ENCODE measurements at regions not wholly inside any gene's neighbourhood (a gene's known extent, or its start where the extent isn't known, plus 50 kb on each side); places are given as distances from the start of the nearest gene placed in this dataset.

DNA sequence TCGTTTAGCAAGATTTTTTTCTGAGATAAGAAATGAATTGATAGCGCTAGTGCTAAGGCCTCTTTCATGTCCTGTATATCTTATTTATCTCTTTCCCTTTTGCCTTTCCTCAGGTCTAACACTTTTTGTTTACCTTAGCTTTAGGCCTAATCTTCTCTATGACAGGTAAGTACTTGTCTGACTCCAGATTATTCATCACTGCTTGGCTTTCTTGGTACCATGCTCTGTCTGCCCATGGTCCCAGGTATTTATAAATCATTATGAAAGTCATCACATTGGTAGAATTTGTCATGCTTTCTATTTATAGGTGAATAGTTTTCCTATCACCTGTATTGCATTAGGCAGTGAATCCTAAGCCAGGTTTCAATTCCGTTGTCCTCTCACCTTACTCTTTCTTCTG is 99.5 kb upstream of the CTSO start:
- FAIRE-seq, result no peak

DNA sequence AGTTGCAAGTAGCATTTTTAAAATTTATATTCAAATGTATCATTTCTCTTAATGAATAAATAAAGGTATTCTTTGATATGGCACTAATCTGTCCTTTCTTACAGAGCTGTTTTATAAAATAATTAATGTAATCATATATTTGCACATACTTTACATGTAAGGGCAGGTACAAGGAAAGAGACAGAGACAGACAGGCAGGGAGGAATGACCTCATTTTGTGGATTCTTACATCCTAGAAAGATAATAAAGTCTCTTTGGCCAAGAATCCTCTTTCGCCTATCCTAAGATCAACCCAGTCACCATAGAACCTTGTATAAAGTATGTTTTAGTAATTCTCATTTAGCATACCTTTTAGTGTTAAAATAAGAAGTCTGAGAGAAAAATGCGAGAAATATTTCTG is 98.5 kb upstream of the CTSO start:
- FAIRE-seq, result no peak

DNA sequence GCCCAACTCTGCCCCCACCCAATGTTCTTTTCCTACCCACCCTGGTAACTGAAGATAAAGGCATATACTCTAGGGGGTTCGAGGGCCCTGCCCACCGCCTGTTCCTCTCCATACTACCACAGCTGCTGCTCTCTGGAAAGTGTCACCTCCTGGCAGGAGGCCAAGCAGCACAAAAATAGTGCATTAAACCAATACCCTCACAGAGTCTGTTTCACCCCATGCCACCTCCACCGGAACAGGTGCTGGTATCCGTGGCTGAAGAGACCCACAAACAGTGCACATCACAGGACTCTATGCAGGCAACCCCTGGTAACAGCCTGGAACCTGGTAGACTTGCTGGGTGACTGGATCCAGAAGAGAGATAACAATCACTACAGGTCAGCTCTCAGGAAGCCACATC is 85.1 kb upstream of the CTSO start:
- no peak for FAIRE-seq

DNA sequence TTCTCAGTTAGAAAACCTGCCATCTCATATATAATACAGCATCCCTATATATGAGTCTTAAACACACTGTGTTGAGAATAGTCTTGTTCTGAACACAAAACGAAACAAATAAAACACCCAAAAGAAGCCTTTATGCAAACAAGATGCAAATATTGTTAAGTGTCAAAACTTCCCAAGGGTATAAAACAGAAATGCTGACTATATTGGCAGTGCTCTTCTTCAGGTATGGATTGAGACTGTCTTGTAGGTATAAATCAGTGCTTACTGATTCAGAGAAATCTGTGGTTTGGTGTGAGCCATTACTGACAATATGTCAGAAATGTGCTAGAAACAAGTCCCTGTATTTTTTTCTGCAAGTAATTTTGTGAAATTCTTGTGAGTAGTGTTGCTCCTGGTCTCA is 82.8 kb upstream of the CTSO start:
- no peak for FAIRE-seq

DNA sequence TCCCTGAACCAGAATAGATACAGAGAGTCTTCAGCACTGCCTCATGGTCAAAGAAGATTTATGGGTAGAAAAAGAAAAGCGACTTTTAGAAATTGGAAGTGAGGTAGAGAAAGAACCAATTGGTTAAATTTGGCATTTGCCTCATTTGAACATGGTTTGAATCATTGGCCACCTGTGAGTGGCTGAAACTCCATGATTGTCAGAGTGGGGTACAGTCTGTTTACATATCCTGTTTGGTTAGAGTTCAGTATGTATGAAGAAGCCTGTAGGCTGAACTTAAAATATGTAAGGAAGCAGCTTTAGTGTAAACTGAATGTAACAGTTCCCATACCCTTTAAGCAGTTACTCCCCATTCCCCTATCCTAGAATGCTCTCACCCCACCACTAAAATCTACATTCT is 76.0 kb upstream of the CTSO start:
- no peak for FAIRE-seq

DNA sequence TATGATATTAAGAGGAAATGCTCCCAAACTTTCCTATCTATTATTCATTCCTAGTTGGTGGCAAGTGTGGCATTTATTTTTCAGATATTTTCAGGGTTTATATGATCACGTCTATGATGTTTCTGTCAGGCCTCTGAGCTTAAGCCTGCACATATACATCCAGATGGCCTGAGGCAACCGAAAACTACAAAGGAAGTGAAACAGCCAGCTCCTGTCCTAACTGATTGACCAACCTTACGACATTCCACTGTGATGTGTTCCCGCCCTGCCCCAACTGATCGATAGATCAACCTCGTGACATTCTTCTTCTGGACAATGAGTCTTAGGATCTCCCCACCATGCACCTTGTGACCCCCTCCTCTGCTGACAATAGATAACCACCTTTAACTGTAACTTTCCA is 67.6 kb upstream of the CTSO start:
- FAIRE-seq, result no peak

DNA sequence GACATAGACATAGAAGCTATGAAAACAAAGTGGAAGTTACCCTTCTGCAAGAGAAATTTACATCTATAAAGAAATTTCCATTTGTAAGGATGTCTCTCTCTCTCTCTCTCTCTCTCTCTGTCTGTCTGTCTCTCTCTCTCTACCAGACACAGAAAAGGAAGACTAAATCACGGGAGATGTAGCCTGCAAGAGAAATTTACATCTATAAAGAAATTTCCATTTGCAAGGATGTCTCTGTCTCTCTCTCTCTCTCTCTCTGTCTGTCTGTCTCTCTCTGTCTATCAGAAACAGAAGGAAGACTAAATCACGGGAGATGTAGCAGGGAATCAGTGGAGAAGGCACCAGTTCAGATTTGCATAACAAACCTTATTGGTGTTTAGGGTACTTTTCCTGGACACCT is 65.6 kb upstream of the CTSO start:
- FAIRE-seq, result no peak

DNA sequence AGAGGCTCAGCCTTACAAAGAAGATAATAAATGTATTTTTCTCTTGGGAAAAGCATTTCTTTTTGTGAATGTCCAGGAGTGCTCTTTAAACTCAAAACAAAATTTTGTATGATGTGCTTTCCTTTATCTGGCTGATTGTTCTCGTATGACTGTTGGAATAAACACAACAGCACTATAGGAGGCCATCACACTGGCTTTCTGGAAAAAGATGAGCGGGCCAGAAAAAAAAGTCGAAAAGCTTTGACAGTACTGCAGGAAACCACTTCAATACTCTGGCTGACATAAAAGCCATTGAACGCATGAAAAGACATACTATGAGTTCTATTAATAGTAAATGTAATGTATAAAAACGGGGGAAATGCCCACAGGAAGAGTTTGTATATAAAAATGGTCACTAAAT is 64.7 kb upstream of the CTSO start:
- no peak for FAIRE-seq

DNA sequence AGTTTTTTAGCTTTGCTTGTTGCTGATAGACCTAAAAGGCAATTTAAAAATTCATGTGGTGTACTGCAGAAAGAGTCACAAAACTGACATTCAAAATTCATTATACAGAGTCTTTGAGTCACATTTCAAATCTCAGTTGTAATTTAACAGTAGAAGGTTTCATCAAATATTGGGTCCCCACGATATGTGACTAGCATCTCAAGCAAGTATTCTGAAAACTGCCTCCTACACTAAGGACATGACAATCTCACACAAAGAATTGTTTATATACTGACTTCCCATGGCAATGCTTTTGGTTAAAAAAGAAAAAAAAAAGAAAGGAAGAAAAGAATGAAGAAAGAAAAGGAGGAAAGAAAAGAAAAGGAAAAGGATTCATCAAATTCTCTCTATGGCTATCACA is 62.1 kb upstream of the CTSO start:
- FAIRE-seq, result no peak

DNA sequence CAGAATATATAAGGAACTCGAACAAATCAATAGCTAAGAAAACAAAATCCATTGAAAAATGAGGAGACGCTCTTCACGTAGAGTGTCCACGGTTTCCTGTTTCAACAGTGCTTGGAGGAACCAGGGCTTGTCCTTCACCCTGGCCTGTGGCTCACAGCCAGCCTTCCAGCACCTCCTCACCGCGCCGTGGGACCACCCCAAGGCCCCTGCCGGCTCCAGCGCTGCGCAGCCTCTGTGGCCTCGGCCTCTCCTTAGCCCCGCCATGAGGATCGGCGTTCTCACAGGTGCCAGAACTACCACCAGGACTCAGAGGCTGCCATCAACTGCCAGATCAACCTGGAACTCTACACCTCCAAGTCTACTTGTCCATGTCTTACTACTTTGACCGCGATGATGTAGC is 52.5 kb upstream of the CTSO start:
- no peak for FAIRE-seq

Data from endometrium (tissue), 2 donors.